DOHH2 (cell line): ENCODE measurements at regions not wholly inside any gene's neighbourhood (a gene's known extent, or its start where the extent isn't known, plus 50 kb on each side); places are given as distances from the start of the nearest gene placed in this dataset.

Experiments
- H3F3A ChIP-seq: fragments of 200-600 bp; sonication (generic), shearing (Covaris generic); 2 replicates; pipeline ENCODE4 v1.6.0; 2016; ENCODE audit warnings: antibody characterized with exemption, mild to moderate bottlenecking; ENCODE audit not compliant: control insufficient read depth, insufficient read depth
- H3K27ac ChIP-seq: fragments of 200-600 bp; sonication (generic); 2 replicates; pipeline ENCODE4 v1.5.1; 2014; ENCODE audit warnings: low read depth, mild to moderate bottlenecking, low read length, moderate library complexity
- H3K27me3 ChIP-seq: fragments of 200-600 bp; sonication (generic); 2 replicates; pipeline ENCODE4 v1.6.1; 2014; ENCODE audit warnings: mild to moderate bottlenecking, low read length, mixed read lengths; ENCODE audit not compliant: control insufficient read depth
- H3K36me3 ChIP-seq: fragments of 200-600 bp; sonication (generic); 2 replicates; pipeline ENCODE4 v1.6.1; 2014; ENCODE audit warnings: mild to moderate bottlenecking, low read length, moderate library complexity, mixed read lengths; ENCODE audit not compliant: control insufficient read depth
- H3K4me1 ChIP-seq: fragments of 200-600 bp; sonication (generic); 2 replicates; pipeline ENCODE4 v1.6.1; 2014; ENCODE audit warnings: mild to moderate bottlenecking, low read length, mixed read lengths; ENCODE audit not compliant: control insufficient read depth
- H3K4me2 ChIP-seq: fragments of 200-600 bp; sonication (generic); 2 replicates; pipeline ENCODE4 v1.6.0; 2014; ENCODE audit warnings: mild to moderate bottlenecking, low read length, moderate library complexity
- H3K4me3 ChIP-seq: fragments of 200-600 bp; sonication (generic); 2 replicates; pipeline ENCODE4 v1.5.1; 2014; ENCODE audit warnings: mild to moderate bottlenecking, low read length, mixed read lengths
- H3K79me2 ChIP-seq: fragments of 200-600 bp; sonication (generic); 2 replicates; pipeline ENCODE4 v1.6.1; 2014; ENCODE audit warnings: mild to moderate bottlenecking, low read length, mixed read lengths; ENCODE audit not compliant: control insufficient read depth
- H3K9me2 ChIP-seq: fragments of 200-600 bp; sonication (generic); replicated peaks from 2 replicates; pipeline ENCODE4 v1.6.1; 2014; ENCODE audit warnings: mild to moderate bottlenecking, low read length, mixed read lengths; ENCODE audit not compliant: control insufficient read depth
- H3K9me3 ChIP-seq: fragments of 200-600 bp; sonication (generic); 2 replicates; pipeline ENCODE4 v1.6.1; 2014; ENCODE audit warnings: antibody characterized with exemption, low read length, mixed read lengths; ENCODE audit not compliant: control insufficient read depth, insufficient read depth
- H4K20me1 ChIP-seq: fragments of 200-600 bp; sonication (generic); 2 replicates; pipeline ENCODE4 v1.6.0; 2014; ENCODE audit warnings: low read depth, mild to moderate bottlenecking, antibody characterized with exemption, low read length, moderate library complexity; ENCODE audit not compliant: control insufficient read depth, insufficient read depth
- CTCF ChIP-seq: fragments of 200-600 bp; sonication (generic); IDR thresholded peaks from one replicate; pipeline ENCODE4 v1.5.1; 2014; ENCODE audit warnings: antibody characterized with exemption, mild to moderate bottlenecking, low read depth, low read length; ENCODE audit not compliant: poor library complexity, severe bottlenecking
- EZH2phosphoT487 ChIP-seq: fragments of 200-600 bp; sonication (generic); IDR thresholded peaks from 2 replicates; pipeline ENCODE4 v1.6.1; 2017; ENCODE audit warnings: borderline replicate concordance, mild to moderate bottlenecking, antibody characterized with exemption, low read length, moderate library complexity, mixed read lengths

DNA sequence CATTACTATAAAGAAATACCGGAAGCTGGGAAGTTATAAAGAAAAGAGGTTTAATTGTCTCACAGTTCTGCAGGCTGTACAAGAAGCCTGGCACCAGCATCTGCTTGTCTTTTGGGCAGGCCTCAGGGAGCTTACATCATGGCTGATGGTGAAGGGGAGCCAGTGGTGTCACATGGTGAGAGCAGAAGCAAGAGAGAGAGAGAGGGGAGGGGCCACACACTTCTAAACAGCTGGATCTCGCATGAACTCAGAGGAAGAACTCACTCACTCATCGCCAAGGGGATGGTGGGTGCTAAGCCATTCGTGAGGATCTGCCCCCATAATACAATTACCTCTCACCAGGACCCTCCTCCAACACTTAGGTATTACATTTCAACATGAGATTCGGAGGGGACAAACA lies 51.8 kb upstream of the ANKRD34C start:
- Histone ChIP-seq H4K20me1 (no peaks in the 10 kb centered on the region), H3K9me3 (no peaks in the 10 kb centered on the region), H3K9me2 (no peaks in the 10 kb centered on the region), H3K27ac (no peak overlapping the region), H3K36me3 (no peaks in the 10 kb centered on the region), H3K4me1 (no peaks in the 10 kb centered on the region), H3K27me3 (no peaks in the 10 kb centered on the region), H3K79me2 (no peaks in the 10 kb centered on the region), H3K4me2 (no peak overlapping the region), H3K4me3 (no peak overlapping the region), H3F3A (no peaks in the 10 kb centered on the region)
- TF ChIP-seq CTCF (no peak), EZH2phosphoT487 (no peak)

- H3K9me2 ChIP-seq = no peaks in the 10 kb centered on the region
- H3K79me2 ChIP-seq = no peaks in the 10 kb centered on the region
- H3K36me3 ChIP-seq = no peaks in the 10 kb centered on the region
- no peak overlapping the region for H3K27ac ChIP-seq
- no peak overlapping the region for H3K4me2 ChIP-seq
- H3F3A ChIP-seq = no peaks in the 10 kb centered on the region
- H4K20me1 ChIP-seq = no peaks in the 10 kb centered on the region
- peaks cover 14% of the 10 kb centered on the region; the same call in 1 of the 2 replicates for H3K27me3 ChIP-seq
- H3K4me1 ChIP-seq = no peaks in the 10 kb centered on the region
- no peak for TF ChIP-seq CTCF
- no peak for TF ChIP-seq EZH2phosphoT487
- H3K9me3 ChIP-seq = no peaks in the 10 kb centered on the region
- no peak overlapping the region for H3K4me3 ChIP-seq
These were observed 59.7 kb upstream of the ANKRD34C start for GRCh38 chr15:79222808-79223207.

GRCh38 chr15:79221696-79222095 lies 60.8 kb upstream of the ANKRD34C start:
- H3F3A ChIP-seq = no peaks in the 10 kb centered on the region
- H3K9me2 ChIP-seq = no peaks in the 10 kb centered on the region
- H3K36me3 ChIP-seq = no peaks in the 10 kb centered on the region
- H3K4me2 ChIP-seq = no peak overlapping the region
- H3K27me3 ChIP-seq = peaks cover 21% of the 10 kb centered on the region
- no peaks in the 10 kb centered on the region for H4K20me1 ChIP-seq
- TF ChIP-seq CTCF (no peak), EZH2phosphoT487 (no peak)
- H3K27ac ChIP-seq = no peak overlapping the region
- H3K4me3 ChIP-seq = no peak overlapping the region
- H3K4me1 ChIP-seq = no peaks in the 10 kb centered on the region
- no peaks in the 10 kb centered on the region for H3K9me3 ChIP-seq
- H3K79me2 ChIP-seq = no peaks in the 10 kb centered on the region
